Fibroblast of villous mesenchyme (primary cell): ENCODE measurements at regions not wholly inside any gene's neighbourhood (a gene's known extent, or its start where the extent isn't known, plus 50 kb on each side); places are given as distances from the start of the nearest gene placed in this dataset.

ENCODE experiments used
- DNase-seq: peaks from one replicate; pipeline ENCODE4 v3.0.0-alpha.2; 2010; ENCODE audit warnings: low read depth
- H3K4me3 ChIP-seq: 2 replicates; pipeline ENCODE4 v1.5.1; 2011; ENCODE audit warnings: low read depth, mild to moderate bottlenecking, low read length
- CTCF ChIP-seq: IDR thresholded peaks from 2 replicates; pipeline ENCODE4 v1.5.1; 2012; ENCODE audit warnings: low read depth, mild to moderate bottlenecking, low read length; ENCODE audit not compliant: insufficient read depth

GRCh38 chr14:104462651-104463630 is 116.6 kb upstream of the C14orf180 start:
- DNase-seq, result no peak
- H3K4me3 ChIP-seq, result no peak overlapping the region
- TF ChIP-seq CTCF, result no peak

- no peak for TF ChIP-seq CTCF
- no peak overlapping the region for H3K4me3 ChIP-seq
- no peak for DNase-seq
Observed at GRCh38 chr14:104464907-104465306, 114.7 kb upstream of the C14orf180 start.

DNA sequence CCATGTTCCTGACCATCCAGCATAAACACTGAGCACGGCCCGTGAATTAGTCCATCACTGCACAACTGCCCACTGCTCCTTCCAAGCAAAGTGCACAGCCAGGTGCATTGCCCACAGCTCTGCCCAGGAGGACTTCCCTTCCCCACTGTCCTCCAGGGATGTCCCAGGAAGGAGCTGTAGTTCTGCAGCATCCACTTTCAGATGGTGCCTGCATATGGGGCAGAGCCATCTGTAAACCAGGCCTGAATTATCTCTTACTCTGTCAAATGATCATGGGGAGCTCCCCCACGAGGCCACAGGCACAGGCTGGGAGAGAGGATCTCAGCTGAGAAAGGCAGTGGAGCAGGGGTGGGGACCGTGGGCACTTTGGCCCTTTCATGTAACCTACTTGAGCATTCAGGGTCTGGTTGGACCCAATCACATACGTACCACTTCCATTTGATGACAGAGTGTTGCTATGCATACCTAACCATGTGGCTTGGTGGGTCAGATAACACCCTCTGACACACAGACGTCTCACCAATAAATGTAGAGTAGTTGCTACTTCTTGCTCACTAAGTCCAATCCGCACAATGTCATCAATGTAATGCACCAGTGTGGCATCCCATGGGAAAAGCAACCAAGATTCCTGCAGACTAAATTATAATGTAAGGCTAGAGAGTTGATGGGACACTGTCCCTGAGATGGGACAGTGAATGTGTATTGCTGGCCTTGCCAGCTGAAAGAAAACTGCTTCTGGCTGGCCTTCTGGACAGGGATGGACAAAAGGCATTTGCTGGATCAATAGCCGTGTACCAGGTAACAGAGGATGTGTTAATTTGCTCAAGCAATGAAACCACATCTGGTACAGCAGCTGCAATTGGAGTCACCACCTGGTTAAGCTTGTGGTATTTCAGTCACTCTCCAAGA is 113.8 kb upstream of the C14orf180 start:
- TF ChIP-seq CTCF, result no peak

DNA sequence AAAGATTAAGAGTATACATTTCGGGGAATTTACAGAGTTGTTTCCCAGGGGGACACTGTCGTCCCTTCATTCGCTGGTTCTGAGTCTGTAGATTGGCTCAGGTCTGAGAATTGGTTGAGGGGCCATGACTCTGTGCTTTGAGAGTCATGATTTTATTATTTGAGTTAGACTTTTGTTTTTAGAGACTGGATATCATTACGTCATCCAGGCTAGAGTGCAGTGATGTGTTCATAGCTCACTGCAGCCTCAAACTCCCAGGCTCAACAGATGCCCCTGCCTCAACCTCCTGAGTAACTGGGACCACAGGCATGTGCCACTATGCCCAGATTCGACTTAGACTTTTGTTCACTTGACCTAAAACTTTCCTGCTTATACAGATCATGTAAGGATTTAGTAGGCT is 112.3 kb upstream of the C14orf180 start:
- H3K4me3 ChIP-seq, result no peak overlapping the region
- TF ChIP-seq CTCF, result no peak
- DNase-seq, result no peak

More for the DNA sequence above, 113.8 kb upstream of the C14orf180 start:
- H3K4me3 ChIP-seq, result no peak overlapping the region
- no peak for DNase-seq

GRCh38 chr14:104467641-104468040 is 111.9 kb upstream of the C14orf180 start:
- no peak for DNase-seq
- no peak for TF ChIP-seq CTCF
- no peak overlapping the region for H3K4me3 ChIP-seq

DNA sequence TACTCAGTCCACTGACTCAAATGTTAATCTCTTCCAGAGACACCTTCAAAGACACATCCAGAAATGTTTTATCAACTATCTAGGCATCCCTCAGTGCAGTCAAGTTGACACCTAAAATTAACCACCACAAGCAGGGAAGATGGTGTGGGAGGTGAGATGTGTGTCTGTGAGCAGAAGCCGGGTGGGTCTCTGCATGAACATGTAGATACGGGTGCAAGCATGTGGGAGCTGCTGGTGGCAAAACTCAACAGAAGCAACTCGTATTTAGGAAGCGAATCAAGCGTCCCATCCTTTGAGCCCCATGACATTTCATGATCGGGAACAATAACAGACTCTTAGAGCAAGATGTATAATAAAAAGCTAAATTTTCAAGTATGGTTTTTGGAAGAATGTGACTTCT is 110.0 kb upstream of the C14orf180 start:
- TF ChIP-seq CTCF, result no peak
- no peak for DNase-seq
- H3K4me3 ChIP-seq, result no peak overlapping the region
